ENCODE measurements at regions not wholly inside any gene's neighbourhood (a gene's known extent, or its start where the extent isn't known, plus 50 kb on each side); places are given as distances from the start of the nearest gene placed in this dataset.

DNA sequence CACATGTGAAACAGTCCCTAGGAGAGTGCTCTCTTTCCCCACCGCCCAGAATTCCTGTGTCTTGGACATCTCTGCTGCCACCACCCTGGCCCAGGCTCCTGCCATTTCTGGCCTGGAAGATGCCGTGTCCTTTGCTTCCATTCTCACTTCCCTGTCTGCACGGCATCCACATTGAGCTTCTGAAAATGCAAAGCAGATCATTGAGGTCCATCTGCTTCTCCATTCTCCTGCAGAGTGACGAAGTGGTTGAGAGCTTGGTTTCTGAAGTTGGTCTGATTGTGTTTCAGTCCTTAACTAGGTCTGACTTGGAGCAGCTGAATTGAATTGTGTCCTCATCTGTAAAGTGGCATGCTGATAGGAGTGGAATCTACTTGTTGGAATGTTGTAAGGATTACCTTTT, 98.7 kb upstream of the MGAT5 start:
- Histone ChIP-seq H2AFZ (ENCODE audit: low read length, unreplicated experiment) (no peak overlapping the region), H3K79me2 (ENCODE audit: control insufficient read depth, insufficient read depth, low read length, unreplicated experiment) (no peaks in the 10 kb centered on the region), H3K27me3 (ENCODE audit: insufficient read depth, low read length) (no peaks in the 10 kb centered on the region), H3K4me3 (ENCODE audit: low read depth, low read length) (no peak overlapping the region), H3K4me1 (ENCODE audit: control insufficient read depth, insufficient read depth, low read length, unreplicated experiment) (no peaks in the 10 kb centered on the region), H3K36me3 (ENCODE audit: insufficient read depth, low read length) (no peaks in the 10 kb centered on the region), H3K27ac (ENCODE audit: low read depth, low read length) (no peak overlapping the region)

DNA sequence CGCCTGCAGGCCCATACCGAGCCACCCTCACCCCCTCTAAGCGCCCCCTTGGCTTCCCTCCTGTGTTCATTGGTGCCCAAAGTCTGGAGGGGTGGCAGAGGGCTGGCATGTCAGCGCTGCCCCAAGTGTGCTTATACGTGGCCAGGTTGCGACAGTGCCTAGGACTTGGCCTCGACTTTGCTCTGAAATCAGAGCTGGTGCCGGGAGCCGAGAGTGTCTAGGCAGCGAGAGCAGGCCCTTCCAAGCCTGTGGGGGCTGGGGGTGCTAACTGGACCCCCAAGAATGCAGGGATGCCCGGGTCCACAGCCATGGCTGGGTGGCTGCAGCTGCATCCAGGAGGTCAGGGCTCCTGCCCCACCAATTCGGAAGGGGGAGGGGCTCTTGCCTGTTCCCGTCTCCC, 95.6 kb upstream of the MGAT5 start:
- H3K36me3 ChIP-seq (ENCODE audit: insufficient read depth, low read length) = no peaks in the 10 kb centered on the region
- H3K27me3 ChIP-seq (ENCODE audit: insufficient read depth, low read length) = no peaks in the 10 kb centered on the region
- H2AFZ ChIP-seq (ENCODE audit: low read length, unreplicated experiment) = no peak overlapping the region
- H3K4me1 ChIP-seq (ENCODE audit: control insufficient read depth, insufficient read depth, low read length, unreplicated experiment) = no peaks in the 10 kb centered on the region
- H3K27ac ChIP-seq (ENCODE audit: low read depth, low read length) = no peak overlapping the region
- H3K79me2 ChIP-seq (ENCODE audit: control insufficient read depth, insufficient read depth, low read length, unreplicated experiment) = peaks cover 5% of the 10 kb centered on the region
- no peak overlapping the region for H3K4me3 ChIP-seq (ENCODE audit: low read depth, low read length)

DNA sequence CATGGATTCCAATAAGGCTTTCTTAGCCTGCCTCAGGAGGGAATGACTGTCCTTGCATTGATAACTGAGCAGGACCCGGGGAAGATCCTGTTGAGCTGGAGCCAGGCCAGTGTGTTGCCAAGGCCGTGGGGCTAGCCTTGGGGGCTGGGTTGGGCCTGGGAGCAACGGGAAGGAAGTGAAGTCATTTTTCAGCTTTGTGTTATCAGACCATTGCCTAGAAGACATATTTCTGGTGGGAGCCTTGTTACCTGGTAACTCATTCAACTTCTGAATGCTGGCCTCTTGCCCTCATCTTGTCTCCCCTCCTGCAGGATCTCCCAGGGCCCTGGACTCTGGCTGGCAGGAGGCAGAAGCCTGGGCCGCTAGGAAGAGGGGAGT, 92.7 kb upstream of the MGAT5 start:
- H2AFZ ChIP-seq (ENCODE audit: low read length, unreplicated experiment) = no peak overlapping the region
- H3K4me1 ChIP-seq (ENCODE audit: control insufficient read depth, insufficient read depth, low read length, unreplicated experiment) = no peaks in the 10 kb centered on the region
- H3K27me3 ChIP-seq (ENCODE audit: insufficient read depth, low read length) = no peaks in the 10 kb centered on the region
- peaks cover 5% of the 10 kb centered on the region for H3K79me2 ChIP-seq (ENCODE audit: control insufficient read depth, insufficient read depth, low read length, unreplicated experiment)
- H3K4me3 ChIP-seq (ENCODE audit: low read depth, low read length) = no peak overlapping the region
- no peak overlapping the region for H3K27ac ChIP-seq (ENCODE audit: low read depth, low read length)
- no peaks in the 10 kb centered on the region for H3K36me3 ChIP-seq (ENCODE audit: insufficient read depth, low read length)

DNA sequence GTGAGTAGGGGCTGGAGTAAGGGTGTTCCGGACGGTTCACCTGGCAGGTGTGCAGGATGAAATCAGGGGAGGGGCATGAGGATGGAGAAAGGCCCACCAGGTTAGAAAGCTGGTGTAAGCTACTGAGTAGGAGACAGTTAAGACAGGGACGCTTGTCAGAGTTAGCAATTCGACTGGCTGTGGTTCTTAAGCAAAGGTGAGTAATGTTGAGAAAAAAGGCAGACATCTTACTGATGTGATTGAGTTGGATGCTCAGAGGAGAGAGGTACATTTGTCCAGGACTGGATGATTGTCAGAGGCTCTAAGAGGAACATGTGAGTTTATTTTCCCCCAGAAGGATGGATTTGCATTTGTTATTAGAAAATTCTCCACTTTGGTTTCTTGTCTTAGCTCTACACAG, 90.5 kb upstream of the MGAT5 start:
- Histone ChIP-seq H3K4me3 (ENCODE audit: low read depth, low read length) (no peak overlapping the region), H3K4me1 (ENCODE audit: control insufficient read depth, insufficient read depth, low read length, unreplicated experiment) (no peaks in the 10 kb centered on the region), H3K36me3 (ENCODE audit: insufficient read depth, low read length) (no peaks in the 10 kb centered on the region), H3K27me3 (ENCODE audit: insufficient read depth, low read length) (no peaks in the 10 kb centered on the region), H3K79me2 (ENCODE audit: control insufficient read depth, insufficient read depth, low read length, unreplicated experiment) (peaks cover 8% of the 10 kb centered on the region), H3K27ac (ENCODE audit: low read depth, low read length) (no peak overlapping the region), H2AFZ (ENCODE audit: low read length, unreplicated experiment) (no peak overlapping the region)

DNA sequence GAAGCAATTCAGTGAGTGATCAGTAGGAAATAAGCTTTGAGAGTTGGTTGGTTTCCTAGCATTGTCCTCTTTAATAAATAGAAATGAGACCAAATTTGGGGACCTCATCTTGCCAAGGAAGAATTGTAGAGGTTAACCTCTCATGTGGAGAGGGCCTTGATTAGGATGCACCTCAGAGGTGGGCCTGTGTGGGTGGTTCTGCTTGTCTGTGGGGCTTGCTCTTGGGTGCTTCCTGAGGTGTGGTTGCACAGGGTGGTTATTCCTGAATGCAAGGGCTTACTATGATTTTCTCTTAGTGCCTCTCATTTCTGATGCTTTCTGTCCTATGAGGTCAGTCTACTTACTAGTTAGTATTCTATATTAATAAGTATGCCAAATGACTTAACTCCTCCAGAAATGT, 89.6 kb upstream of the MGAT5 start:
- no peaks in the 10 kb centered on the region for H3K27me3 ChIP-seq (ENCODE audit: insufficient read depth, low read length)
- H3K27ac ChIP-seq (ENCODE audit: low read depth, low read length) = no peak overlapping the region
- peaks cover 8% of the 10 kb centered on the region for H3K79me2 ChIP-seq (ENCODE audit: control insufficient read depth, insufficient read depth, low read length, unreplicated experiment)
- H3K36me3 ChIP-seq (ENCODE audit: insufficient read depth, low read length) = no peaks in the 10 kb centered on the region
- no peaks in the 10 kb centered on the region for H3K4me1 ChIP-seq (ENCODE audit: control insufficient read depth, insufficient read depth, low read length, unreplicated experiment)
- no peak overlapping the region for H2AFZ ChIP-seq (ENCODE audit: low read length, unreplicated experiment)
- H3K4me3 ChIP-seq (ENCODE audit: low read depth, low read length) = no peak overlapping the region

DNA sequence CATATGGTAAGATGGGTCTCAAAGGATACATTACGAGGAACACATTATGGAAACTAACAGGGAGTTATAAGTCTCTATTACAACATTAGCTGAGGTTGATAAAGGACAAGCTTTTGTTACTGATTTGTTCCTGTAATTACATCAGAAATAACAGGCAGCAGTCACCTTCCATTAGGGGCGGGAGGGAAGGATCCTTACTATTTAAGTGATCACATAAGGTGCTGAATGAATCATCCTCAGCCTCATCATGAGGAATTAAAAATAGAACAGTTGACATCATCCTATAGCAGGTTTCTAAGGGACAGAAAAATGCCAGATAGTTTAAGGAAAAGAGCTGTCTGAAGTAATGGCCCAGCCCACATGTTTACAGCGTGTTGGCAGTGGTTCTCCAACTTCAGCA, 86.9 kb upstream of the MGAT5 start:
- Histone ChIP-seq H3K27ac (ENCODE audit: low read depth, low read length) (no peak overlapping the region), H3K27me3 (ENCODE audit: insufficient read depth, low read length) (no peaks in the 10 kb centered on the region), H3K79me2 (ENCODE audit: control insufficient read depth, insufficient read depth, low read length, unreplicated experiment) (peaks cover 8% of the 10 kb centered on the region)

DNA sequence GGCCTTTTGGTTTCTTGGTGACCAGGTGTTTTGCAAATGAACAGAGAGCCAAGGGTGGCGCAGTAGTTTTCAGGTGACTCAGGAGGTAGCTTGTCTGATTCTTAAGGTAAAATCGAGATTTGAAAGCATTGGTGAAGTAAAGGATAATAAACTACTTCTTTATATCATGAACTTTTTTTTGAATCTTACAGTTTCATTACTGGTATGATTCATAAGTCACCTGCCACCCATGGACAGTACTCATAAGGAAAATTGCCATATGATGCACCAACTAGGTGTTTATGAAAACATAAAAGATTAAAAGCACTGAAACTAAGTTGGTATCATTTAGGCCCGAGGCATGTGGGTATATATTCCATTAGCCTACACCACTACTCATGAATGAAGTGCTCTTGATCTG, 84.1 kb upstream of the MGAT5 start:
- Histone ChIP-seq H2AFZ (ENCODE audit: low read length, unreplicated experiment) (no peak overlapping the region), H3K27ac (ENCODE audit: low read depth, low read length) (no peak overlapping the region), H3K4me3 (ENCODE audit: low read depth, low read length) (no peak overlapping the region), H3K4me1 (ENCODE audit: control insufficient read depth, insufficient read depth, low read length, unreplicated experiment) (no peaks in the 10 kb centered on the region), H3K27me3 (ENCODE audit: insufficient read depth, low read length) (no peaks in the 10 kb centered on the region), H3K79me2 (ENCODE audit: control insufficient read depth, insufficient read depth, low read length, unreplicated experiment) (peaks cover 6% of the 10 kb centered on the region), H3K36me3 (ENCODE audit: insufficient read depth, low read length) (no peaks in the 10 kb centered on the region)

More for the DNA sequence above, 86.9 kb upstream of the MGAT5 start:
- Histone ChIP-seq H3K4me1 (ENCODE audit: control insufficient read depth, insufficient read depth, low read length, unreplicated experiment) (no peaks in the 10 kb centered on the region), H3K4me3 (ENCODE audit: low read depth, low read length) (no peak overlapping the region), H2AFZ (ENCODE audit: low read length, unreplicated experiment) (no peak overlapping the region), H3K36me3 (ENCODE audit: insufficient read depth, low read length) (no peaks in the 10 kb centered on the region)

DNA sequence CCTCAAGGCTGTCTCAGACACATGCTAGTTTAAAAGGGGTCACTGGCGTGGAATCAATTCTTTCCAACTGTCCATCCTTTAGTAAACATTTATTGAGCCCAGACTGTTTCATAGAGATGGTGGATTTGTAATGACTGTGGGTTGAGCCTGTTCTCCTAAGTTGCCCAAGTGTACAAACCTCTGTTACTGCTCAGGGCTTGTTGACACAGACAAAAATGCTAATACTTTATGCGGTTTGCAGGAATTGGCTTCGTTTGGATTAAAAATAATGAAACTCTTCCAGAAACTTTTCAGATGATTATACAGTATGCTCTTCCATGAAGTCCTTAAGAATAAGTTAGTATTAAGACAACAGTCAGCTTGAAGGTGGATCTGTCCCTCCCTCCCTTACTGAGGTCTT, 83.6 kb upstream of the MGAT5 start:
- H3K27ac ChIP-seq (ENCODE audit: low read depth, low read length) = no peak overlapping the region
- no peak overlapping the region for H3K4me3 ChIP-seq (ENCODE audit: low read depth, low read length)
- H3K4me1 ChIP-seq (ENCODE audit: control insufficient read depth, insufficient read depth, low read length, unreplicated experiment) = peaks cover 1% of the 10 kb centered on the region
- no peaks in the 10 kb centered on the region for H3K36me3 ChIP-seq (ENCODE audit: insufficient read depth, low read length)
- H2AFZ ChIP-seq (ENCODE audit: low read length, unreplicated experiment) = no peak overlapping the region
- H3K79me2 ChIP-seq (ENCODE audit: control insufficient read depth, insufficient read depth, low read length, unreplicated experiment) = peaks cover 7% of the 10 kb centered on the region
- no peaks in the 10 kb centered on the region for H3K27me3 ChIP-seq (ENCODE audit: insufficient read depth, low read length)

DNA sequence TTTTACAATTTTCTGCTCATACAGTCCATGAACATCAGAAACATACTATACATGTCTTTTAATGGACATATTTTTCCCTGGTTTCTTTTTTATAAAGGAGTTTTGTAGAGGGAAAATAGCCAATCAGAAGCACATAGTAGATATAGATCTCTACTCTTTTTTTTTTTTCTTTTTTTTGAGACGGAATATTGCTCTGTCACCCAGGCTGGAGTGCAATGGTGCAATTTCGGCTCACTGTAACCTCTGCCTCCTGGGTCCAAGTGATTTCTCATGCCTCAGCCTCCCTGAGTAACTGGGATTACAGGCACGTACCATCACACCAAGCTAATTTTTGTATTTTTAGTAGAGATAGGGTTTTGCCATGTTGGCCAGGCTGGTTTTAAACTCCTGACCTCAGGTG, 83.2 kb upstream of the MGAT5 start:
- H3K36me3 ChIP-seq (ENCODE audit: insufficient read depth, low read length) = no peaks in the 10 kb centered on the region
- H2AFZ ChIP-seq (ENCODE audit: low read length, unreplicated experiment) = no peak overlapping the region
- H3K4me3 ChIP-seq (ENCODE audit: low read depth, low read length) = no peak overlapping the region
- peaks cover 5% of the 10 kb centered on the region for H3K4me1 ChIP-seq (ENCODE audit: control insufficient read depth, insufficient read depth, low read length, unreplicated experiment)
- peaks cover 11% of the 10 kb centered on the region for H3K79me2 ChIP-seq (ENCODE audit: control insufficient read depth, insufficient read depth, low read length, unreplicated experiment)
- H3K27me3 ChIP-seq (ENCODE audit: insufficient read depth, low read length) = no peaks in the 10 kb centered on the region
- no peak overlapping the region for H3K27ac ChIP-seq (ENCODE audit: low read depth, low read length)

DNA sequence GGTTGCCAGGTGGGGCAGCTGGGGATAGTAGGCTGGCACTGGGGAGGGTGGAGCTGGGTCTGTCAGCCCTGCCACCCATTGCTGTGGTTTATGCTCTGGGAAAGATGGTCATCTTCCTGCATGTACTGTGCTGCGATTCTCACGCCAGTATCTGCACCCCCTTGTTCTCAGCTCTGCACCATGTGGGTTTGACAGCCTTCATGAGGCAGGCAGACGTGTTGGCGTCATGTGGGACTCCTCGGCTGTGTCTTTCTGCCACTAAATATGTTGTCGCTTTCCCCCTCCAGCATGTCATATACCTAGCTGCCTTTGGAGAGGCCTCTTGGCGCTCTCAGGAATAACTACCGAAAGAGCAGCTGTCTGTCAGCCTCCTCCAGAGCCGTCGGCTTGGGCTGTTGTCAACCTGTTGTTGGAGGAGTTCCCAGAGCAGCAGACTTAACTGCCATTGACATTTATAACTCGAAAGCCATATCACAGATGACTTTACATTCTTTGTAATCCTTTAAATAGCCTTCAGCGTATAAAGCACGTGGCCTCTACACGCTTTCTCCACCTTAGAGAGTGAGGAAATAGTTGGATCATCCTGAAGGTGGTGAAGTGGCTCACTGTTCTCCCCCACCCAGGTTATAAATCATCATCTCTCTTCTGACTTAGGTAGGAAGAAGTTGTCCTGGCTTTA, 80.4 kb upstream of the MGAT5 start:
- H3K27me3 ChIP-seq (ENCODE audit: insufficient read depth, low read length) = no peaks in the 10 kb centered on the region
- no peak overlapping the region for H3K4me3 ChIP-seq (ENCODE audit: low read depth, low read length)
- peaks cover 10% of the 10 kb centered on the region for H3K4me1 ChIP-seq (ENCODE audit: control insufficient read depth, insufficient read depth, low read length, unreplicated experiment)
- no peak overlapping the region for H3K27ac ChIP-seq (ENCODE audit: low read depth, low read length)
- H3K36me3 ChIP-seq (ENCODE audit: insufficient read depth, low read length) = no peaks in the 10 kb centered on the region
- no peak overlapping the region for H2AFZ ChIP-seq (ENCODE audit: low read length, unreplicated experiment)
- peaks cover 8% of the 10 kb centered on the region for H3K79me2 ChIP-seq (ENCODE audit: control insufficient read depth, insufficient read depth, low read length, unreplicated experiment)

DNA sequence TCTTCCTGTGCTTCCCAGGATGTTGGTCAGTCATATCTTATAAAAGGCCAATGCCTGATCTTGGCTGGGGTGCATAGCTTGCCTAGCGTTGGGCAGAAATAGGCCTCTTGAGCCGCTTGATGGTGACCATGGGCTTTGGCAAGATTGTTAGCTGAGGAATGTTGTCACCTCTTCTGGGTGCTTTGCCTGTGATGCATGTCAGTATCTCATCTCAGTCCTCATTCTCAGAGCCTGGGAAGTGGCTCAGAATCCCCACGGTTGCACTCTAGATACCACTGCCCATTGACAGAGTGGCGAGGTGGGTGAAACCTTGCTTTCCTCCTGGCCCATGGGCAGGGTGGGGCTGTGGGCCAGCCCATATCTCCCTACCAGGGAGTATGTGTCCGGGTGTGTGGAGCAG, 79.2 kb upstream of the MGAT5 start:
- Histone ChIP-seq H3K4me1 (ENCODE audit: control insufficient read depth, insufficient read depth, low read length, unreplicated experiment) (peaks cover 10% of the 10 kb centered on the region), H3K27me3 (ENCODE audit: insufficient read depth, low read length) (no peaks in the 10 kb centered on the region), H3K79me2 (ENCODE audit: control insufficient read depth, insufficient read depth, low read length, unreplicated experiment) (peaks cover 8% of the 10 kb centered on the region), H3K36me3 (ENCODE audit: insufficient read depth, low read length) (no peaks in the 10 kb centered on the region), H3K27ac (ENCODE audit: low read depth, low read length) (no peak overlapping the region), H2AFZ (ENCODE audit: low read length, unreplicated experiment) (no peak overlapping the region), H3K4me3 (ENCODE audit: low read depth, low read length) (no peak overlapping the region)

Measured in ACC112 (cell line).